GM20000 (cell line): ENCODE measurements at regions not wholly inside any gene's neighbourhood (a gene's known extent, or its start where the extent isn't known, plus 50 kb on each side); places are given as distances from the start of the nearest gene placed in this dataset.

ENCODE experiments used
- DNase-seq: peaks from one replicate; pipeline ENCODE4 v3.0.0; 2012; ENCODE audit warnings: low spot score
- CTCF ChIP-seq: IDR thresholded peaks from 2 replicates; pipeline ENCODE4 v1.5.1; 2012; ENCODE audit warnings: mild to moderate bottlenecking, control low read depth; ENCODE audit errors: extremely low read depth, missing control alignments

- no peak for DNase-seq
- TF ChIP-seq CTCF = no peak
These were observed 131.7 kb downstream of the TMEM114 start for GRCh38 chr16:8458481-8459046.

GRCh38 chr16:8453359-8453758 lies 137.0 kb downstream of the TMEM114 start:
- TF ChIP-seq CTCF = no peak
- no peak for DNase-seq

GRCh38 chr16:8452941-8453340 lies 137.4 kb downstream of the TMEM114 start:
- TF ChIP-seq CTCF = no peak
- no peak for DNase-seq

- no peak for DNase-seq
- TF ChIP-seq CTCF = no peak
These were observed 153.4 kb downstream of the TMEM114 start for GRCh38 chr16:8436931-8437330.

GRCh38 chr16:8431783-8432182 lies 158.5 kb downstream of the TMEM114 start:
- no peak for TF ChIP-seq CTCF

GRCh38 chr16:8430401-8430800 lies 159.9 kb downstream of the TMEM114 start:
- TF ChIP-seq CTCF = no peak
- no peak for DNase-seq

More at GRCh38 chr16:8431783-8432182, 158.5 kb downstream of the TMEM114 start:
- no peak for DNase-seq

- TF ChIP-seq CTCF = no peak
- DNase-seq = no peak
These were observed 163.7 kb downstream of the TMEM114 start for GRCh38 chr16:8426569-8426968.
